HFFc6 (cell line): ENCODE measurements at regions not wholly inside any gene's neighbourhood (a gene's known extent, or its start where the extent isn't known, plus 50 kb on each side); places are given as distances from the start of the nearest gene placed in this dataset.

ENCODE experiments used
- DNase-seq: peaks from one replicate; pipeline ENCODE4 v3.0.0-alpha.2; 2018
- H3K27ac Mint-ChIP-seq: 2 replicates; pipeline ENCODE4 v1.8.0; 2020; ENCODE audit warnings: mild to moderate bottlenecking, mixed read lengths
- H3K27me3 Mint-ChIP-seq: 2 replicates; pipeline ENCODE4 v1.8.0; 2021; ENCODE audit warnings: mild to moderate bottlenecking, moderate library complexity, mixed read lengths; ENCODE audit not compliant: insufficient read depth
- H3K36me3 Mint-ChIP-seq: 2 replicates; pipeline ENCODE4 v1.8.0; 2021; ENCODE audit warnings: low read depth, mixed read lengths
- H3K4me1 Mint-ChIP-seq: 2 replicates; pipeline ENCODE4 v1.8.0; 2020; ENCODE audit warnings: low read depth, mixed read lengths
- H3K4me3 Mint-ChIP-seq: 2 replicates; pipeline ENCODE4 v1.8.0; 2020; ENCODE audit warnings: mild to moderate bottlenecking, moderate library complexity, mixed read lengths
- H3K9me3 Mint-ChIP-seq: 2 replicates; pipeline ENCODE4 v1.8.0; 2020; ENCODE audit warnings: mild to moderate bottlenecking, mixed read lengths
- CTCF ChIP-seq: fragments of 200-600 bp; sonication (generic); IDR thresholded peaks from 2 replicates; pipeline ENCODE4 v1.5.0; 2021; ENCODE audit warnings: antibody characterized with exemption, mild to moderate bottlenecking

GRCh38 chr3:177576746-177577145 lies 379.5 kb upstream of the TBL1XR1 start:
- H3K4me1 Mint-ChIP-seq: peaks cover 19% of the 10 kb centered on the region
- H3K36me3 Mint-ChIP-seq: no peaks in the 10 kb centered on the region
- H3K27ac Mint-ChIP-seq: no peak overlapping the region
- no peak for DNase-seq
- H3K4me3 Mint-ChIP-seq: no peak overlapping the region
- no peak for TF ChIP-seq CTCF
- H3K27me3 Mint-ChIP-seq: peaks cover 4% of the 10 kb centered on the region
- H3K9me3 Mint-ChIP-seq: no peaks in the 10 kb centered on the region

- H3K27ac Mint-ChIP-seq: no peak overlapping the region
- peaks cover 13% of the 10 kb centered on the region for H3K4me1 Mint-ChIP-seq
- no peaks in the 10 kb centered on the region for H3K9me3 Mint-ChIP-seq
- no peak overlapping the region for H3K4me3 Mint-ChIP-seq
- no peak for TF ChIP-seq CTCF
- DNase-seq: no peak
- H3K27me3 Mint-ChIP-seq: peaks cover 4% of the 10 kb centered on the region
- peaks cover 11% of the 10 kb centered on the region; the same call in 1 of the 2 replicates for H3K36me3 Mint-ChIP-seq
Measured at GRCh38 chr3:177578488-177578887, 381.2 kb upstream of the TBL1XR1 start.

GRCh38 chr3:177579419-177579818 lies 382.1 kb upstream of the TBL1XR1 start:
- peaks cover 10% of the 10 kb centered on the region for H3K4me1 Mint-ChIP-seq
- no peak overlapping the region for H3K4me3 Mint-ChIP-seq
- DNase-seq: peak; percentile 29
- no peak for TF ChIP-seq CTCF
- H3K27me3 Mint-ChIP-seq: peaks cover 3% of the 10 kb centered on the region
- peaks cover 11% of the 10 kb centered on the region; the same call in 1 of the 2 replicates for H3K36me3 Mint-ChIP-seq
- no peaks in the 10 kb centered on the region for H3K9me3 Mint-ChIP-seq
- H3K27ac Mint-ChIP-seq: no peak overlapping the region

- peaks cover 11% of the 10 kb centered on the region; the same call in 1 of the 2 replicates for H3K36me3 Mint-ChIP-seq
- H3K27ac Mint-ChIP-seq: no peak overlapping the region
- DNase-seq: no peak
- H3K27me3 Mint-ChIP-seq: peaks cover 2% of the 10 kb centered on the region; the same call in 1 of the 2 replicates
- no peaks in the 10 kb centered on the region for H3K9me3 Mint-ChIP-seq
- H3K4me1 Mint-ChIP-seq: peaks cover 7% of the 10 kb centered on the region; the same call in 1 of the 2 replicates
- TF ChIP-seq CTCF: no peak
- H3K4me3 Mint-ChIP-seq: no peak overlapping the region
Measured at GRCh38 chr3:177580437-177580836, 383.2 kb upstream of the TBL1XR1 start.

GRCh38 chr3:177585271-177585670 lies 388.0 kb upstream of the TBL1XR1 start:
- DNase-seq: no peak
- no peak for TF ChIP-seq CTCF
- peaks cover 16% of the 10 kb centered on the region for H3K4me1 Mint-ChIP-seq
- H3K4me3 Mint-ChIP-seq: no peak overlapping the region
- peaks cover 11% of the 10 kb centered on the region; the same call in 1 of the 2 replicates for H3K36me3 Mint-ChIP-seq
- H3K27me3 Mint-ChIP-seq: no peaks in the 10 kb centered on the region; the same call in 1 of the 2 replicates
- peaks cover 7% of the 10 kb centered on the region; the same call in 1 of the 2 replicates for H3K9me3 Mint-ChIP-seq
- no peak overlapping the region for H3K27ac Mint-ChIP-seq
